ENCODE measurements at regions not wholly inside any gene's neighbourhood (a gene's known extent, or its start where the extent isn't known, plus 50 kb on each side); places are given as distances from the start of the nearest gene placed in this dataset.

GRCh38 chr1:199084293-199084692 lies 445.5 kb downstream of the PTPRC start:
- no peak for TF ChIP-seq EP300 (conservative IDR thresholded peaks at IDR 0.05; ENCODE audit: poor library complexity, severe bottlenecking)
- no peak for TF ChIP-seq EZH2 (IDR thresholded peaks at IDR 0.05; ENCODE audit: borderline replicate concordance, insufficient read depth, low read length, poor library complexity, severe bottlenecking)
- no peak for TF ChIP-seq POLR2AphosphoS5 (IDR thresholded peaks at IDR 0.05)
- Histone ChIP-seq H2AFZ (ENCODE audit: low read depth, low read length) (no peak overlapping the region), H3K9me3 (ENCODE audit: low read length) (no peaks in the 10 kb centered on the region), H3F3A (ENCODE audit: insufficient read depth, low read length, poor library complexity, severe bottlenecking) (no peaks in the 10 kb centered on the region), H3K4me3 (ENCODE audit: low read length) (no peak overlapping the region), H4K20me1 (ENCODE audit: insufficient read depth) (no peaks in the 10 kb centered on the region), H3K9me2 (ENCODE audit: insufficient read depth, low read length) (no peaks in the 10 kb centered on the region), H3K36me3 (ENCODE audit: insufficient read depth, low read length) (no peaks in the 10 kb centered on the region), H3K79me2 (replicated peaks; ENCODE audit: insufficient read depth, low read length) (no peaks in the 10 kb centered on the region), H3K27ac (ENCODE audit: low read length) (no peak overlapping the region), H3K4me2 (ENCODE audit: low read length) (no peak overlapping the region), H3K27me3 (ENCODE audit: insufficient read depth, low read depth, low read length) (no peaks in the 10 kb centered on the region), H3K9ac (ENCODE audit: low read length) (no peak overlapping the region)

- TF ChIP-seq EZH2 (IDR thresholded peaks at IDR 0.05; ENCODE audit: borderline replicate concordance, insufficient read depth, low read length, poor library complexity, severe bottlenecking): no peak
- TF ChIP-seq RAD21 (conservative IDR thresholded peaks at IDR 0.05): no peak
- no peak for TF ChIP-seq MXI1 (conservative IDR thresholded peaks at IDR 0.05; ENCODE audit: poor library complexity, severe bottlenecking)
- TF ChIP-seq, protein P1, sequence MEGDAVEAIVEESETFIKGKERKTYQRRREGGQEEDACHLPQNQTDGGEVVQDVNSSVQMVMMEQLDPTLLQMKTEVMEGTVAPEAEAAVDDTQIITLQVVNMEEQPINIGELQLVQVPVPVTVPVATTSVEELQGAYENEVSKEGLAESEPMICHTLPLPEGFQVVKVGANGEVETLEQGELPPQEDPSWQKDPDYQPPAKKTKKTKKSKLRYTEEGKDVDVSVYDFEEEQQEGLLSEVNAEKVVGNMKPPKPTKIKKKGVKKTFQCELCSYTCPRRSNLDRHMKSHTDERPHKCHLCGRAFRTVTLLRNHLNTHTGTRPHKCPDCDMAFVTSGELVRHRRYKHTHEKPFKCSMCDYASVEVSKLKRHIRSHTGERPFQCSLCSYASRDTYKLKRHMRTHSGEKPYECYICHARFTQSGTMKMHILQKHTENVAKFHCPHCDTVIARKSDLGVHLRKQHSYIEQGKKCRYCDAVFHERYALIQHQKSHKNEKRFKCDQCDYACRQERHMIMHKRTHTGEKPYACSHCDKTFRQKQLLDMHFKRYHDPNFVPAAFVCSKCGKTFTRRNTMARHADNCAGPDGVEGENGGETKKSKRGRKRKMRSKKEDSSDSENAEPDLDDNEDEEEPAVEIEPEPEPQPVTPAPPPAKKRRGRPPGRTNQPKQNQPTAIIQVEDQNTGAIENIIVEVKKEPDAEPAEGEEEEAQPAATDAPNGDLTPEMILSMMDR (IDR thresholded peaks at IDR 0.05; ENCODE audit: poor library complexity, severe bottlenecking): no peak
- TF ChIP-seq EP300 (conservative IDR thresholded peaks at IDR 0.05; ENCODE audit: poor library complexity, severe bottlenecking): no peak
- H3K27ac ChIP-seq (ENCODE audit: low read length): no peak overlapping the region
- no peaks in the 10 kb centered on the region for H3F3A ChIP-seq (ENCODE audit: insufficient read depth, low read length, poor library complexity, severe bottlenecking)
- no peak overlapping the region for H3K9ac ChIP-seq (ENCODE audit: low read length)
- H2AFZ ChIP-seq (ENCODE audit: low read depth, low read length): no peak overlapping the region
- H3K9me2 ChIP-seq (ENCODE audit: insufficient read depth, low read length): no peaks in the 10 kb centered on the region
- H4K20me1 ChIP-seq (ENCODE audit: insufficient read depth): no peaks in the 10 kb centered on the region
- no peak overlapping the region for H3K4me3 ChIP-seq (ENCODE audit: low read length)
- no peaks in the 10 kb centered on the region for H3K9me3 ChIP-seq (ENCODE audit: low read length)
- H3K79me2 ChIP-seq (replicated peaks; ENCODE audit: insufficient read depth, low read length): no peaks in the 10 kb centered on the region
- no peaks in the 10 kb centered on the region for H3K36me3 ChIP-seq (ENCODE audit: insufficient read depth, low read length)
- no peak overlapping the region for H3K4me2 ChIP-seq (ENCODE audit: low read length)
- no peaks in the 10 kb centered on the region for H3K27me3 ChIP-seq (ENCODE audit: insufficient read depth, low read depth, low read length)
Observed at GRCh38 chr1:199085903-199086302, 447.1 kb downstream of the PTPRC start.

DNA sequence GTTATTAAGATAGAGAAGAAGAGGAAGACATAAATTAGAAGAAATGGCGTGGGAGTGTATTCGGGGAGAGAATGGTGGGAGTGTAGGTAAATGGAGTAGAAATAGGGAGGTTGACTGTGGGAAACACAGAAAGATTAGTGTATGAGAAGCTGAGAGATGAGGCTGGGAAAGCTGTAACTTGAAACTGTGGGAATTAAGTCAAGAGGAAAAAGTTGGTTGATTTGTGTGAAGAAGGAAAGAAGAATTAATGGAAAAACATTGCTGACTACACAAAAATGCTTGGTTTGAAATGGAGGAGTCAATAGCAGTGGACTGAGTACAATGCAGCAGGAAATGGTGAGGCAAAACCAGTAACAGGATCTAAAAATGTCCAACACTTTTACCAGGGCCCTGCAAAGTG lies 448.3 kb downstream of the PTPRC start:
- Histone ChIP-seq H3K4me2 (ENCODE audit: low read length) (no peak overlapping the region), H3K27ac (ENCODE audit: low read length) (no peak overlapping the region), H3K9me3 (ENCODE audit: low read length) (no peaks in the 10 kb centered on the region), H3K79me2 (replicated peaks; ENCODE audit: insufficient read depth, low read length) (no peaks in the 10 kb centered on the region), H3K27me3 (ENCODE audit: insufficient read depth, low read depth, low read length) (no peaks in the 10 kb centered on the region), H2AFZ (ENCODE audit: low read depth, low read length) (no peak overlapping the region), H3K36me3 (ENCODE audit: insufficient read depth, low read length) (no peaks in the 10 kb centered on the region), H3K4me3 (ENCODE audit: low read length) (no peak overlapping the region), H3K9me2 (ENCODE audit: insufficient read depth, low read length) (no peaks in the 10 kb centered on the region), H4K20me1 (ENCODE audit: insufficient read depth) (no peaks in the 10 kb centered on the region), H3K9ac (ENCODE audit: low read length) (no peak overlapping the region), H3F3A (ENCODE audit: insufficient read depth, low read length, poor library complexity, severe bottlenecking) (no peaks in the 10 kb centered on the region)
- TF ChIP-seq EZH2 (IDR thresholded peaks at IDR 0.05; ENCODE audit: borderline replicate concordance, insufficient read depth, low read length, poor library complexity, severe bottlenecking) (no peak), EP300 (conservative IDR thresholded peaks at IDR 0.05; ENCODE audit: poor library complexity, severe bottlenecking) (no peak), TAF1 (IDR thresholded peaks at IDR 0.05; ENCODE audit: low read depth) (no peak)
- TF ChIP-seq, protein P1 (IDR thresholded peaks at IDR 0.05; ENCODE audit: poor library complexity, severe bottlenecking): no peak

Data from neural cell (in vitro differentiated cells).